HEK293 (cell line): ENCODE measurements at regions not wholly inside any gene's neighbourhood (a gene's known extent, or its start where the extent isn't known, plus 50 kb on each side); places are given as distances from the start of the nearest gene placed in this dataset.

Experiments used
- CTCF ChIA-PET: fragments of 350-600 bp; formaldehyde crosslinking; extraction: SDS; loops from one replicate; lab custom pipeline; 2021; ENCODE audit warnings: antibody characterized with exemption; lab: Yijun Ruan, JAX
- POLR2A ChIA-PET: fragments of 300-600 bp; formaldehyde crosslinking; extraction: SDS; loops from one replicate; lab custom pipeline; 2020; ENCODE audit warnings: antibody characterized with exemption, inconsistent platforms; lab: Yijun Ruan, JAX
- H3K27ac ChIP-seq: fragments of 200-500 bp; sonication (Bioruptor generic); 2 replicates; pipeline ENCODE4 v1.5.1; 2014; ENCODE audit warnings: low read depth, low read length, control low read depth, inconsistent platforms; ENCODE audit errors: extremely low read depth
- H3K36me3 ChIP-seq, 2 experiments: fragments of 200-500 bp in 1 of 2; sonication (Bioruptor generic) in 1 of 2; 1 replicate in 1 of 2; 2 replicates in 1 of 2; pipeline ENCODE4 v1.5.1; 2014 to 2017; ENCODE audit warnings: inconsistent platforms in 2 of 2, low read length in 2 of 2; ENCODE audit not compliant: control insufficient read depth in 2 of 2, insufficient read depth in 1 of 2
- H3K4me1 ChIP-seq: fragments of 200-500 bp; sonication (Bioruptor generic); 2 replicates; pipeline ENCODE4 v1.5.1; 2014; ENCODE audit warnings: mild to moderate bottlenecking, low read length, inconsistent platforms; ENCODE audit not compliant: control insufficient read depth, insufficient read depth
- H3K4me3 ChIP-seq: 2 replicates; pipeline ENCODE4 v1.5.1; 2011; ENCODE audit warnings: low read depth, mild to moderate bottlenecking, control low read depth, low read length, moderate library complexity
- H3K9me3 ChIP-seq: fragments of 200-500 bp; sonication (Bioruptor generic); 2 replicates; pipeline ENCODE4 v1.5.1; 2014; ENCODE audit warnings: low read depth, low read length, inconsistent platforms; ENCODE audit not compliant: control insufficient read depth, insufficient read depth
- BCL11A ChIP-seq: fragments of 450-650 bp; formaldehyde crosslinking; IDR thresholded peaks from 2 replicates; pipeline ENCODE4 v1.5.1; 2016; ENCODE audit warnings: low read depth, missing biosample characterization, missing genetic modification characterization
- HOXD13 ChIP-seq: sonication (generic); formaldehyde crosslinking; IDR thresholded peaks from 2 replicates; pipeline ENCODE4 v1.8.0; 2022; ENCODE audit warnings: missing genetic modification reagents, borderline replicate concordance
- MYNN ChIP-seq: fragments of 450-650 bp; formaldehyde crosslinking; IDR thresholded peaks from 2 replicates; pipeline ENCODE4 v1.5.1; 2016; ENCODE audit warnings: missing biosample characterization, missing genetic modification characterization, borderline replicate concordance
- YY1 ChIP-seq: fragments of 450-650 bp; formaldehyde crosslinking; IDR thresholded peaks from 2 replicates; pipeline ENCODE4 v1.5.1; 2018; ENCODE audit warnings: missing biosample characterization, missing genetic modification characterization
- ZBTB1 ChIP-seq: fragments of 450-650 bp; formaldehyde crosslinking; IDR thresholded peaks from 2 replicates; pipeline ENCODE4 v1.5.1; 2016; ENCODE audit warnings: missing biosample characterization, missing genetic modification characterization
- ZBTB8A ChIP-seq: fragments of 450-650 bp; formaldehyde crosslinking; IDR thresholded peaks from 2 replicates; pipeline ENCODE4 v1.5.1; 2016; ENCODE audit warnings: missing biosample characterization, missing genetic modification characterization
- ZFHX2 ChIP-seq: fragments of 450-650 bp; formaldehyde crosslinking; conservative IDR thresholded peaks from 2 replicates; pipeline ENCODE4 v1.5.1; 2016; ENCODE audit warnings: missing biosample characterization, missing genetic modification characterization
- ZNF10 ChIP-seq: fragments of 450-650 bp; formaldehyde crosslinking; IDR thresholded peaks from 2 replicates; pipeline ENCODE4 v1.5.1; 2017; ENCODE audit warnings: missing biosample characterization, missing genetic modification characterization
- ZNF140 ChIP-seq: fragments of 450-650 bp; formaldehyde crosslinking; IDR thresholded peaks from 2 replicates; pipeline ENCODE4 v1.5.1; 2016; ENCODE audit warnings: missing biosample characterization, missing genetic modification characterization
- ZNF214 ChIP-seq: fragments of 450-650 bp; formaldehyde crosslinking; IDR thresholded peaks from 2 replicates; pipeline ENCODE4 v1.5.1; 2017; ENCODE audit warnings: missing biosample characterization, mild to moderate bottlenecking, missing genetic modification characterization, borderline replicate concordance
- ZNF366 ChIP-seq: fragments of 450-650 bp; formaldehyde crosslinking; conservative IDR thresholded peaks from 2 replicates; pipeline ENCODE4 v1.5.1; 2016; ENCODE audit warnings: missing biosample characterization, missing genetic modification characterization
- ZNF394 ChIP-seq: fragments of 450-650 bp; formaldehyde crosslinking; IDR thresholded peaks from 2 replicates; pipeline ENCODE4 v1.5.1; 2016; ENCODE audit warnings: missing biosample characterization, missing genetic modification characterization, mild to moderate bottlenecking, moderate library complexity, borderline replicate concordance
- ZNF48 ChIP-seq: fragments of 450-650 bp; formaldehyde crosslinking; IDR thresholded peaks from 2 replicates; pipeline ENCODE4 v1.5.1; 2016; ENCODE audit warnings: missing biosample characterization, missing genetic modification characterization
- ZNF544 ChIP-seq: fragments of 450-650 bp; formaldehyde crosslinking; IDR thresholded peaks from 2 replicates; pipeline ENCODE4 v1.5.0; 2017; ENCODE audit warnings: missing biosample characterization, missing genetic modification characterization
- ZNF548 ChIP-seq: fragments of 450-650 bp; formaldehyde crosslinking; IDR thresholded peaks from 2 replicates; pipeline ENCODE4 v1.5.1; 2016; ENCODE audit warnings: missing biosample characterization, missing genetic modification characterization
- ZNF621 ChIP-seq: fragments of 450-650 bp; formaldehyde crosslinking; IDR thresholded peaks from 2 replicates; pipeline ENCODE4 v1.5.1; 2017; ENCODE audit warnings: missing biosample characterization, missing genetic modification characterization
- ZNF623 ChIP-seq: fragments of 450-650 bp; formaldehyde crosslinking; IDR thresholded peaks from 2 replicates; pipeline ENCODE4 v1.5.1; 2016; ENCODE audit warnings: missing biosample characterization, missing genetic modification characterization
- ZNF658 ChIP-seq: fragments of 450-650 bp; formaldehyde crosslinking; IDR thresholded peaks from 2 replicates; pipeline ENCODE4; 2016; ENCODE audit warnings: missing biosample characterization, missing genetic modification characterization
- ZNF777 ChIP-seq: fragments of 450-650 bp; formaldehyde crosslinking; IDR thresholded peaks from 2 replicates; pipeline ENCODE4 v1.5.1; 2017; ENCODE audit warnings: missing biosample characterization, missing genetic modification characterization, borderline replicate concordance
- ZNF791 ChIP-seq: fragments of 450-650 bp; formaldehyde crosslinking; IDR thresholded peaks from 2 replicates; pipeline ENCODE4 v1.5.1; 2016; ENCODE audit warnings: missing biosample characterization, missing genetic modification characterization
- ZNF830 ChIP-seq: fragments of 450-650 bp; IDR thresholded peaks from 2 replicates; pipeline ENCODE4 v1.5.0; 2018; ENCODE audit warnings: missing biosample characterization, missing genetic modification characterization, low read depth, mild to moderate bottlenecking, moderate library complexity
- TF ChIP-seq, protein P1 (sequence below): fragments of 450-650 bp; formaldehyde crosslinking; IDR thresholded peaks from 2 replicates; pipeline ENCODE4 v1.5.1; 2016; ENCODE audit warnings: missing biosample characterization, missing genetic modification characterization
- TF ChIP-seq, protein P2 (sequence below): fragments of 450-650 bp; formaldehyde crosslinking; IDR thresholded peaks from 2 replicates; pipeline ENCODE4 v1.5.1; 2017; ENCODE audit warnings: missing biosample characterization, missing genetic modification characterization
- TF ChIP-seq, protein P3 (sequence below): fragments of 450-650 bp; formaldehyde crosslinking; IDR thresholded peaks from 2 replicates; pipeline ENCODE4 v1.5.1; 2016; ENCODE audit warnings: missing biosample characterization, missing genetic modification characterization
- TF ChIP-seq, protein P4 (sequence below): fragments of 450-650 bp; formaldehyde crosslinking; IDR thresholded peaks from 2 replicates; pipeline ENCODE4 v1.5.1; 2016; ENCODE audit warnings: missing biosample characterization, missing genetic modification characterization
- TF ChIP-seq, protein P5 (sequence below): fragments of 450-650 bp; formaldehyde crosslinking; IDR thresholded peaks from 2 replicates; pipeline ENCODE4 v1.5.1; 2017; ENCODE audit warnings: missing biosample characterization, missing genetic modification characterization

DNA sequence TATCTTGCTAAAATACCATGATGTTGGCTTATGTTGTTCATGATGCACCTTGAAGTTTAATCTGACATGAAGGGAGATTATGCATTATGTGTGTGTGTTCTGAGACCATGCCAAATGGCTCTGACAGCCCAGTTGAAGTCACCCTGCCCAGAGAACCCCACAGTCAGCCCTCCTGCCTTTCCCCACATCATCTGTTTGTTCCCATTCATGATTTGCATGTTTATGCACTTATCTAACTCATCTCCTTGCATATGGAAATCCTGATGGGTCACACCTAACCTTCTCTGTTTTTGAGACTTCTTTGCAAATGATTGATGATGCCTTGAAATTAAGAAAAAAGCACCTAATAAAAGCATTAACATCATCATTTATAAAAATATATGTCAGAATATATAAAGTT is 752.2 kb downstream of the GALR1 start:
- no peak for TF ChIP-seq ZNF544 (tag by site-specific recombination)
- TF ChIP-seq ZNF394 (tag by site-specific recombination) = no peak
- TF ChIP-seq ZNF623 (tag by site-specific recombination) = no peak
- no peak for TF ChIP-seq YY1 (tag by site-specific recombination)
- TF ChIP-seq ZNF621 (tag by site-specific recombination) = no peak
- no peak for TF ChIP-seq ZNF140 (tag by site-specific recombination)
- TF ChIP-seq ZNF48 (tag by site-specific recombination) = no peak
- TF ChIP-seq ZFHX2 (tag by site-specific recombination) = no peak
- TF ChIP-seq MYNN = no peak
- TF ChIP-seq, protein P1, sequence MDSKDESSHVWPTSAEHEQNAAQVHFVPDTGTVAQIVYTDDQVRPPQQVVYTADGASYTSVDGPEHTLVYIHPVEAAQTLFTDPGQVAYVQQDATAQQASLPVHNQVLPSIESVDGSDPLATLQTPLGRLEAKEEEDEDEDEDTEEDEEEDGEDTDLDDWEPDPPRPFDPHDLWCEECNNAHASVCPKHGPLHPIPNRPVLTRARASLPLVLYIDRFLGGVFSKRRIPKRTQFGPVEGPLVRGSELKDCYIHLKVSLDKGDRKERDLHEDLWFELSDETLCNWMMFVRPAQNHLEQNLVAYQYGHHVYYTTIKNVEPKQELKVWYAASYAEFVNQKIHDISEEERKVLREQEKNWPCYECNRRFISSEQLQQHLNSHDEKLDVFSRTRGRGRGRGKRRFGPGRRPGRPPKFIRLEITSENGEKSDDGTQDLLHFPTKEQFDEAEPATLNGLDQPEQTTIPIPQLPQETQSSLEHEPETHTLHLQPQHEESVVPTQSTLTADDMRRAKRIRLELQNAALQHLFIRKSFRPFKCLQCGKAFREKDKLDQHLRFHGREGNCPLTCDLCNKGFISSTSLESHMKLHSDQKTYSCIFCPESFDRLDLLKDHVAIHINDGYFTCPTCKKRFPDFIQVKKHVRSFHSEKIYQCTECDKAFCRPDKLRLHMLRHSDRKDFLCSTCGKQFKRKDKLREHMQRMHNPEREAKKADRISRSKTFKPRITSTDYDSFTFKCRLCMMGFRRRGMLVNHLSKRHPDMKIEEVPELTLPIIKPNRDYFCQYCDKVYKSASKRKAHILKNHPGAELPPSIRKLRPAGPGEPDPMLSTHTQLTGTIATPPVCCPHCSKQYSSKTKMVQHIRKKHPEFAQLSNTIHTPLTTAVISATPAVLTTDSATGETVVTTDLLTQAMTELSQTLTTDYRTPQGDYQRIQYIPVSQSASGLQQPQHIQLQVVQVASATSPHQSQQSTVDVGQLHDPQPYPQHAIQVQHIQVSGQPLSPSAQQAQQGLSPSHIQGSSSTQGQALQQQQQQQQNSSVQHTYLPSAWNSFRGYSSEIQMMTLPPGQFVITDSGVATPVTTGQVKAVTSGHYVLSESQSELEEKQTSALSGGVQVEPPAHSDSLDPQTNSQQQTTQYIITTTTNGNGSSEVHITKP (tag by site-specific recombination) = no peak
- TF ChIP-seq HOXD13 (CRISPR knock-in tag) = no peak
- TF ChIP-seq, protein P2, sequence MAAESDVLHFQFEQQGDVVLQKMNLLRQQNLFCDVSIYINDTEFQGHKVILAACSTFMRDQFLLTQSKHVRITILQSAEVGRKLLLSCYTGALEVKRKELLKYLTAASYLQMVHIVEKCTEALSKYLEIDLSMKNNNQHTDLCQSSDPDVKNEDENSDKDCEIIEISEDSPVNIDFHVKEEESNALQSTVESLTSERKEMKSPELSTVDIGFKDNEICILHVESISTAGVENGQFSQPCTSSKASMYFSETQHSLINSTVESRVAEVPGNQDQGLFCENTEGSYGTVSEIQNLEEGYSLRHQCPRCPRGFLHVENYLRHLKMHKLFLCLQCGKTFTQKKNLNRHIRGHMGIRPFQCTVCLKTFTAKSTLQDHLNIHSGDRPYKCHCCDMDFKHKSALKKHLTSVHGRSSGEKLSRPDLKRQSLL (tag by site-specific recombination) = no peak
- TF ChIP-seq, protein P3, sequence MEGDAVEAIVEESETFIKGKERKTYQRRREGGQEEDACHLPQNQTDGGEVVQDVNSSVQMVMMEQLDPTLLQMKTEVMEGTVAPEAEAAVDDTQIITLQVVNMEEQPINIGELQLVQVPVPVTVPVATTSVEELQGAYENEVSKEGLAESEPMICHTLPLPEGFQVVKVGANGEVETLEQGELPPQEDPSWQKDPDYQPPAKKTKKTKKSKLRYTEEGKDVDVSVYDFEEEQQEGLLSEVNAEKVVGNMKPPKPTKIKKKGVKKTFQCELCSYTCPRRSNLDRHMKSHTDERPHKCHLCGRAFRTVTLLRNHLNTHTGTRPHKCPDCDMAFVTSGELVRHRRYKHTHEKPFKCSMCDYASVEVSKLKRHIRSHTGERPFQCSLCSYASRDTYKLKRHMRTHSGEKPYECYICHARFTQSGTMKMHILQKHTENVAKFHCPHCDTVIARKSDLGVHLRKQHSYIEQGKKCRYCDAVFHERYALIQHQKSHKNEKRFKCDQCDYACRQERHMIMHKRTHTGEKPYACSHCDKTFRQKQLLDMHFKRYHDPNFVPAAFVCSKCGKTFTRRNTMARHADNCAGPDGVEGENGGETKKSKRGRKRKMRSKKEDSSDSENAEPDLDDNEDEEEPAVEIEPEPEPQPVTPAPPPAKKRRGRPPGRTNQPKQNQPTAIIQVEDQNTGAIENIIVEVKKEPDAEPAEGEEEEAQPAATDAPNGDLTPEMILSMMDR (tag by site-specific recombination) = no peak
- no peak for TF ChIP-seq ZBTB1 (tag by site-specific recombination)
- ChIA-PET CTCF (no interaction called here), POLR2A (no interaction called here)
- Histone ChIP-seq H3K9me3 (no peaks in the 10 kb centered on the region), H3K27ac (no peak overlapping the region), H3K4me1 (no peaks in the 10 kb centered on the region), H3K36me3 (no peaks in the 10 kb centered on the region), H3K4me3 (no peak overlapping the region)

DNA sequence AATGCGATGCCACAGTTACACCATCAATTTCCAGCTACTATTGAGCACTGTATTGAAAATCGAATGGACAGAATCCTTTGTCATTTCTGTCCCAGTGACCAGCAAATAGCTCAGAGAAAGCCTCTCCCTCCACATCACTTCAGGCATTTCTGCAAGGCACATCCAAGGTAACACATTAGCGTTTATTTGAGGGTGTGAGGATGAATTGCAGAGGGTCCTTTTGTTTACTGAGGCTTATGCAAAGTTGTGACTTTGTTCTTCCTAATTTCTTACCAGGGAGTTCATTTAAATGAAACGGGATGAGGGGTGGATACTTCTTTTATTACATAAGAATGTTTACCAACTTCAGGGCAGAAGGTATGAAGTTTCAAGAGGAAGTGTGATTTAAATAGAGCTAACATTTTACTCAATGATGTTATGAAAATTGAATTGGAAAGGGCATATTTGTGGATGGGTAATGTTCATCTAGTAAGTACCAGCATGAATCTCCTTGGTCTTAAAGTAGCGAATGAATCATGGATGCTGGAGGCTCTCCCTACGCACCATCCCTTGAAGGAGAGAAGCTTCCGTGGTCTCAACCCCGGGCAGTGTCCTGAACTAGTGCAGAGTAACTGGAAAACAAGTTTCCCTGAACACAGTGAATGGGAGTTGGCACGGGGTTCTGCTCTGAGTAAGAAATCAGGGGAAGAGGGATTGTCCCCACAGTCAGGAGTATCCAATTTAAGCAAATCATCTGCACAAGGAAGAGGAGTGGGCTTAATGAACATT is 756.5 kb downstream of the GALR1 start:
- Histone ChIP-seq H3K4me1 (no peaks in the 10 kb centered on the region), H3K9me3 (no peaks in the 10 kb centered on the region), H3K4me3 (no peak overlapping the region), H3K27ac (no peak overlapping the region), H3K36me3 (no peaks in the 10 kb centered on the region)
- CTCF ChIA-PET = interaction anchor here (0.6 kb wide), 1 partner anchor 42 kb away, joined by 3 read pairs; no protein-coding TSS in a partner anchor
- POLR2A ChIA-PET = no interaction called here
- TF ChIP-seq, protein P4, sequence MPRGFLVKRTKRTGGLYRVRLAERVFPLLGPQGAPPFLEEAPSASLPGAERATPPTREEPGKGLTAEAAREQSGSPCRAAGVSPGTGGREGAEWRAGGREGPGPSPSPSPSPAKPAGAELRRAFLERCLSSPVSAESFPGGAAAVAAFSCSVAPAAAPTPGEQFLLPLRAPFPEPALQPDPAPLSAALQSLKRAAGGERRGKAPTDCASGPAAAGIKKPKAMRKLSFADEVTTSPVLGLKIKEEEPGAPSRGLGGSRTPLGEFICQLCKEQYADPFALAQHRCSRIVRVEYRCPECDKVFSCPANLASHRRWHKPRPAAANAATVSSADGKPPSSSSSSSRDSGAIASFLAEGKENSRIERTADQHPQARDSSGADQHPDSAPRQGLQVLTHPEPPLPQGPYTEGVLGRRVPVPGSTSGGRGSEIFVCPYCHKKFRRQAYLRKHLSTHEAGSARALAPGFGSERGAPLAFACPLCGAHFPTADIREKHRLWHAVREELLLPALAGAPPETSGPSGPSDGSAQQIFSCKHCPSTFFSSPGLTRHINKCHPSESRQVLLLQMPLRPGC = no peak
- TF ChIP-seq ZNF777 (tag by site-specific recombination) (no peak), ZNF214 (no peak), ZBTB8A (tag by site-specific recombination) (no peak), ZNF791 (tag by site-specific recombination) (no peak), ZNF658 (tag by site-specific recombination) (no peak), BCL11A (tag by site-specific recombination) (no peak), ZNF10 (tag by site-specific recombination) (no peak), ZNF548 (tag by site-specific recombination) (no peak), ZNF366 (tag by site-specific recombination) (no peak), ZNF830 (tag by site-specific recombination) (no peak)
- TF ChIP-seq, protein P5, sequence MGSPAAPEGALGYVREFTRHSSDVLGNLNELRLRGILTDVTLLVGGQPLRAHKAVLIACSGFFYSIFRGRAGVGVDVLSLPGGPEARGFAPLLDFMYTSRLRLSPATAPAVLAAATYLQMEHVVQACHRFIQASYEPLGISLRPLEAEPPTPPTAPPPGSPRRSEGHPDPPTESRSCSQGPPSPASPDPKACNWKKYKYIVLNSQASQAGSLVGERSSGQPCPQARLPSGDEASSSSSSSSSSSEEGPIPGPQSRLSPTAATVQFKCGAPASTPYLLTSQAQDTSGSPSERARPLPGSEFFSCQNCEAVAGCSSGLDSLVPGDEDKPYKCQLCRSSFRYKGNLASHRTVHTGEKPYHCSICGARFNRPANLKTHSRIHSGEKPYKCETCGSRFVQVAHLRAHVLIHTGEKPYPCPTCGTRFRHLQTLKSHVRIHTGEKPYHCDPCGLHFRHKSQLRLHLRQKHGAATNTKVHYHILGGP (tag by site-specific recombination) = no peak
